ENCODE measurements at regions not wholly inside any gene's neighbourhood (a gene's known extent, or its start where the extent isn't known, plus 50 kb on each side); places are given as distances from the start of the nearest gene placed in this dataset.

- H3K36me3 ChIP-seq, result no peaks in the 10 kb centered on the region
- ATAC-seq, result no peak
- 61 to 82% methylated on average over 3 of the region's 3 CpGs for WGBS, 2 donors (ENCODE audit: low coverage in 1 of 2)
Observed at GRCh38 chr2:122391726-122392125, 636.3 kb downstream of the TSN start.

GRCh38 chr2:122395687-122396086 is 640.2 kb downstream of the TSN start:
- 84 to 85% methylated on average over 6 of the region's 6 CpGs for WGBS, 2 donors (ENCODE audit: low coverage in 1 of 2)
- H3K27ac ChIP-seq, result no peak overlapping the region
- ATAC-seq, result no peak

More at GRCh38 chr2:122391726-122392125, 636.3 kb downstream of the TSN start:
- H3K9me3 ChIP-seq, result peaks cover 0 to 16% (median 0%) of the 10 kb centered on the region in 3 donors
- TF ChIP-seq CTCF (IDR thresholded peaks at IDR 0.05) (no peak), POLR2A (IDR thresholded peaks at IDR 0.05) (no peak), POLR2AphosphoS5 (IDR thresholded peaks at IDR 0.05) (no peak), EP300 (IDR thresholded peaks at IDR 0.05) (no peak)
- H3K27ac ChIP-seq, result no peak overlapping the region
- no peak overlapping the region for H3K4me3 ChIP-seq
- H3K4me1 ChIP-seq, result no peaks in the 10 kb centered on the region
- H3K27me3 ChIP-seq, result no peaks in the 10 kb centered on the region

GRCh38 chr2:122411231-122411630 is 655.8 kb downstream of the TSN start:
- TF ChIP-seq POLR2A (IDR thresholded peaks at IDR 0.05), result no peak
- no peak for TF ChIP-seq CTCF (IDR thresholded peaks at IDR 0.05)
- no peak for TF ChIP-seq POLR2AphosphoS5 (IDR thresholded peaks at IDR 0.05)
- no peak for TF ChIP-seq EP300 (IDR thresholded peaks at IDR 0.05)
- WGBS, 2 donors (ENCODE audit: low coverage in 1 of 2), result 76 to 100% methylated on average over 1 to 5 of the region's 5 CpGs

More at GRCh38 chr2:122395687-122396086, 640.2 kb downstream of the TSN start:
- TF ChIP-seq EP300 (IDR thresholded peaks at IDR 0.05), result no peak
- no peak for TF ChIP-seq CTCF (IDR thresholded peaks at IDR 0.05)
- no peak for TF ChIP-seq POLR2AphosphoS5 (IDR thresholded peaks at IDR 0.05)
- no peak for TF ChIP-seq POLR2A (IDR thresholded peaks at IDR 0.05)
- no peaks in the 10 kb centered on the region for H3K27me3 ChIP-seq
- H3K4me1 ChIP-seq, result no peaks in the 10 kb centered on the region
- no peak overlapping the region for H3K4me3 ChIP-seq
- no peaks in the 10 kb centered on the region for H3K9me3 ChIP-seq
- no peaks in the 10 kb centered on the region for H3K36me3 ChIP-seq

GRCh38 chr2:122412360-122412759 is 656.9 kb downstream of the TSN start:
- no peak for TF ChIP-seq POLR2AphosphoS5 (IDR thresholded peaks at IDR 0.05)
- no peak for TF ChIP-seq EP300 (IDR thresholded peaks at IDR 0.05)
- TF ChIP-seq POLR2A (IDR thresholded peaks at IDR 0.05), result no peak
- no peak for TF ChIP-seq CTCF (IDR thresholded peaks at IDR 0.05)
- ATAC-seq, result no peak
- H3K4me3 ChIP-seq, result no peak overlapping the region
- no peaks in the 10 kb centered on the region for H3K9me3 ChIP-seq
- no peak overlapping the region for H3K27ac ChIP-seq
- H3K4me1 ChIP-seq, result no peaks in the 10 kb centered on the region
- 22 to 73% methylated on average over 3 to 6 of the region's 6 CpGs for WGBS, 2 donors (ENCODE audit: low coverage in 1 of 2)
- no peaks in the 10 kb centered on the region for H3K27me3 ChIP-seq
- H3K36me3 ChIP-seq, result no peaks in the 10 kb centered on the region

More at GRCh38 chr2:122411231-122411630, 655.8 kb downstream of the TSN start:
- H3K4me3 ChIP-seq, result no peak overlapping the region
- no peaks in the 10 kb centered on the region for H3K27me3 ChIP-seq
- ATAC-seq, result no peak
- no peaks in the 10 kb centered on the region for H3K36me3 ChIP-seq
- H3K27ac ChIP-seq, result no peak overlapping the region
- H3K9me3 ChIP-seq, result no peaks in the 10 kb centered on the region
- no peaks in the 10 kb centered on the region for H3K4me1 ChIP-seq

- 25 to 30% methylated on average over 4 of the region's 4 CpGs for WGBS, 2 donors (ENCODE audit: low coverage in 1 of 2)
- ATAC-seq, result no peak
- no peak overlapping the region for H3K27ac ChIP-seq
- H3K9me3 ChIP-seq, result no peaks in the 10 kb centered on the region
- H3K27me3 ChIP-seq, result no peaks in the 10 kb centered on the region
- no peaks in the 10 kb centered on the region for H3K4me1 ChIP-seq
- no peaks in the 10 kb centered on the region for H3K36me3 ChIP-seq
- TF ChIP-seq POLR2A (IDR thresholded peaks at IDR 0.05), result no peak
- TF ChIP-seq EP300 (IDR thresholded peaks at IDR 0.05), result no peak
- TF ChIP-seq POLR2AphosphoS5 (IDR thresholded peaks at IDR 0.05), result no peak
- TF ChIP-seq CTCF (IDR thresholded peaks at IDR 0.05), result no peak
- no peak overlapping the region for H3K4me3 ChIP-seq
Observed at GRCh38 chr2:122414902-122415301, 659.5 kb downstream of the TSN start.

All from gastroesophageal sphincter (tissue), 4 donors.